WTC11 (cell line): ENCODE measurements at regions not wholly inside any gene's neighbourhood (a gene's known extent, or its start where the extent isn't known, plus 50 kb on each side); places are given as distances from the start of the nearest gene placed in this dataset.

Source experiments
- CBFB ChIP-seq: sonication (generic); formaldehyde crosslinking; IDR thresholded peaks from 2 replicates; pipeline ENCODE4 v1.8.1; 2022; ENCODE audit warnings: mild to moderate bottlenecking, low read depth, missing genetic modification reagents
- ELF4 ChIP-seq: sonication (generic); formaldehyde crosslinking; IDR thresholded peaks from 2 replicates; pipeline ENCODE4 v1.8.1; 2022; ENCODE audit warnings: low read depth, mild to moderate bottlenecking, moderate library complexity, missing genetic modification reagents
- ESRRA ChIP-seq: sonication (generic); formaldehyde crosslinking; IDR thresholded peaks from 2 replicates; pipeline ENCODE4 v1.8.1; 2022; ENCODE audit warnings: mild to moderate bottlenecking, missing genetic modification reagents, borderline replicate concordance
- JUN ChIP-seq: sonication (generic); formaldehyde crosslinking; IDR thresholded peaks from 2 replicates; pipeline ENCODE4 v1.8.0; 2023; ENCODE audit warnings: mild to moderate bottlenecking, missing genetic modification reagents
- NFE2L1 ChIP-seq: sonication (generic); formaldehyde crosslinking; IDR thresholded peaks from 2 replicates; pipeline ENCODE4 v1.8.1; 2023; ENCODE audit warnings: missing genetic modification reagents
- TCF7 ChIP-seq: sonication (generic); formaldehyde crosslinking; IDR thresholded peaks from 2 replicates; pipeline ENCODE4 v1.8.0; 2022; ENCODE audit warnings: mild to moderate bottlenecking, low read depth, missing genetic modification reagents, moderate library complexity
- ZNF138 ChIP-seq: sonication (generic); formaldehyde crosslinking; conservative IDR thresholded peaks from 2 replicates; pipeline ENCODE4 v1.8.1; 2022; ENCODE audit warnings: mild to moderate bottlenecking, moderate library complexity, missing genetic modification reagents
- TF ChIP-seq, protein P1 (sequence below): sonication (generic); formaldehyde crosslinking; conservative IDR thresholded peaks from 2 replicates; pipeline ENCODE4 v1.8.1; 2022; ENCODE audit warnings: mild to moderate bottlenecking, missing genetic modification reagents
- TF ChIP-seq, protein P2 (sequence below): sonication (generic); formaldehyde crosslinking; IDR thresholded peaks from 2 replicates; pipeline ENCODE4 v1.8.1; 2023; ENCODE audit warnings: mild to moderate bottlenecking, missing genetic modification reagents, moderate library complexity
- TF ChIP-seq, protein P3 (sequence below): fragments of 200-600 bp; IDR thresholded peaks from 2 replicates; pipeline ENCODE4 v1.8.0; 2022; ENCODE audit warnings: antibody characterized with exemption
- TF ChIP-seq, protein P4 (sequence below): sonication (generic); formaldehyde crosslinking; IDR thresholded peaks from 2 replicates; pipeline ENCODE4 v1.8.1; 2023; ENCODE audit warnings: mild to moderate bottlenecking, missing genetic modification reagents
- TF ChIP-seq, protein P5 (sequence below): sonication (generic); formaldehyde crosslinking; IDR thresholded peaks from 2 replicates; pipeline ENCODE4 v1.8.0; 2023; ENCODE audit warnings: mild to moderate bottlenecking, missing genetic modification reagents

DNA sequence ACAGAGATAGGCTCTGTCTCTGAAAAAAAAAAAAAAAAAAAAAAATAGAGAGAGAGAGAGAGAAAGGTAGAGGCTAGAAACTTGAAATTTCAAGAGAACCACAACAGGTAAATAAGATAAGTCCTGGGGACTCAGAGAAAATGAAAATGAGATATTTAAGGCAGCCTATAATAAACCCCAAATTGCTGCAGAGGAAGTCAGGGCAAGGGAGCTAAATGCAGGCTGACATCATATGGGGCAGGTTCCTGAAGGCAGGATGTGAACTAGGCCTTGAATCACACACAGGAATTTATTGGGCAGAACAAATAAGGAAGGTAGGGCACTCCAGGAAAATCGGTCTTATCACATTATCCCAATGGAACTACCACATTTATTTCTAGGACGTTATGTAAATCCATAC is 54.9 kb upstream of the NUDT4 start:
- TF ChIP-seq, protein P1, sequence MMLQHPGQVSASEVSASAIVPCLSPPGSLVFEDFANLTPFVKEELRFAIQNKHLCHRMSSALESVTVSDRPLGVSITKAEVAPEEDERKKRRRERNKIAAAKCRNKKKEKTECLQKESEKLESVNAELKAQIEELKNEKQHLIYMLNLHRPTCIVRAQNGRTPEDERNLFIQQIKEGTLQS = no peak
- TF ChIP-seq CBFB (CRISPR knock-in tag) (no peak), TCF7 (CRISPR knock-in tag) (no peak), ESRRA (no peak), ZNF138 (CRISPR knock-in tag) (no peak), ELF4 (CRISPR knock-in tag) (no peak), NFE2L1 (CRISPR knock-in tag) (no peak), JUN (CRISPR knock-in tag) (no peak)
- TF ChIP-seq, protein P2, sequence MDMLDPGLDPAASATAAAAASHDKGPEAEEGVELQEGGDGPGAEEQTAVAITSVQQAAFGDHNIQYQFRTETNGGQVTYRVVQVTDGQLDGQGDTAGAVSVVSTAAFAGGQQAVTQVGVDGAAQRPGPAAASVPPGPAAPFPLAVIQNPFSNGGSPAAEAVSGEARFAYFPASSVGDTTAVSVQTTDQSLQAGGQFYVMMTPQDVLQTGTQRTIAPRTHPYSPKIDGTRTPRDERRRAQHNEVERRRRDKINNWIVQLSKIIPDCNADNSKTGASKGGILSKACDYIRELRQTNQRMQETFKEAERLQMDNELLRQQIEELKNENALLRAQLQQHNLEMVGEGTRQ = no peak
- TF ChIP-seq, protein P3, sequence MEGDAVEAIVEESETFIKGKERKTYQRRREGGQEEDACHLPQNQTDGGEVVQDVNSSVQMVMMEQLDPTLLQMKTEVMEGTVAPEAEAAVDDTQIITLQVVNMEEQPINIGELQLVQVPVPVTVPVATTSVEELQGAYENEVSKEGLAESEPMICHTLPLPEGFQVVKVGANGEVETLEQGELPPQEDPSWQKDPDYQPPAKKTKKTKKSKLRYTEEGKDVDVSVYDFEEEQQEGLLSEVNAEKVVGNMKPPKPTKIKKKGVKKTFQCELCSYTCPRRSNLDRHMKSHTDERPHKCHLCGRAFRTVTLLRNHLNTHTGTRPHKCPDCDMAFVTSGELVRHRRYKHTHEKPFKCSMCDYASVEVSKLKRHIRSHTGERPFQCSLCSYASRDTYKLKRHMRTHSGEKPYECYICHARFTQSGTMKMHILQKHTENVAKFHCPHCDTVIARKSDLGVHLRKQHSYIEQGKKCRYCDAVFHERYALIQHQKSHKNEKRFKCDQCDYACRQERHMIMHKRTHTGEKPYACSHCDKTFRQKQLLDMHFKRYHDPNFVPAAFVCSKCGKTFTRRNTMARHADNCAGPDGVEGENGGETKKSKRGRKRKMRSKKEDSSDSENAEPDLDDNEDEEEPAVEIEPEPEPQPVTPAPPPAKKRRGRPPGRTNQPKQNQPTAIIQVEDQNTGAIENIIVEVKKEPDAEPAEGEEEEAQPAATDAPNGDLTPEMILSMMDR = no peak
- TF ChIP-seq, protein P4, sequence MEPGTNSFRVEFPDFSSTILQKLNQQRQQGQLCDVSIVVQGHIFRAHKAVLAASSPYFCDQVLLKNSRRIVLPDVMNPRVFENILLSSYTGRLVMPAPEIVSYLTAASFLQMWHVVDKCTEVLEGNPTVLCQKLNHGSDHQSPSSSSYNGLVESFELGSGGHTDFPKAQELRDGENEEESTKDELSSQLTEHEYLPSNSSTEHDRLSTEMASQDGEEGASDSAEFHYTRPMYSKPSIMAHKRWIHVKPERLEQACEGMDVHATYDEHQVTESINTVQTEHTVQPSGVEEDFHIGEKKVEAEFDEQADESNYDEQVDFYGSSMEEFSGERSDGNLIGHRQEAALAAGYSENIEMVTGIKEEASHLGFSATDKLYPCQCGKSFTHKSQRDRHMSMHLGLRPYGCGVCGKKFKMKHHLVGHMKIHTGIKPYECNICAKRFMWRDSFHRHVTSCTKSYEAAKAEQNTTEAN (CRISPR knock-in tag) = no peak
- TF ChIP-seq, protein P5, sequence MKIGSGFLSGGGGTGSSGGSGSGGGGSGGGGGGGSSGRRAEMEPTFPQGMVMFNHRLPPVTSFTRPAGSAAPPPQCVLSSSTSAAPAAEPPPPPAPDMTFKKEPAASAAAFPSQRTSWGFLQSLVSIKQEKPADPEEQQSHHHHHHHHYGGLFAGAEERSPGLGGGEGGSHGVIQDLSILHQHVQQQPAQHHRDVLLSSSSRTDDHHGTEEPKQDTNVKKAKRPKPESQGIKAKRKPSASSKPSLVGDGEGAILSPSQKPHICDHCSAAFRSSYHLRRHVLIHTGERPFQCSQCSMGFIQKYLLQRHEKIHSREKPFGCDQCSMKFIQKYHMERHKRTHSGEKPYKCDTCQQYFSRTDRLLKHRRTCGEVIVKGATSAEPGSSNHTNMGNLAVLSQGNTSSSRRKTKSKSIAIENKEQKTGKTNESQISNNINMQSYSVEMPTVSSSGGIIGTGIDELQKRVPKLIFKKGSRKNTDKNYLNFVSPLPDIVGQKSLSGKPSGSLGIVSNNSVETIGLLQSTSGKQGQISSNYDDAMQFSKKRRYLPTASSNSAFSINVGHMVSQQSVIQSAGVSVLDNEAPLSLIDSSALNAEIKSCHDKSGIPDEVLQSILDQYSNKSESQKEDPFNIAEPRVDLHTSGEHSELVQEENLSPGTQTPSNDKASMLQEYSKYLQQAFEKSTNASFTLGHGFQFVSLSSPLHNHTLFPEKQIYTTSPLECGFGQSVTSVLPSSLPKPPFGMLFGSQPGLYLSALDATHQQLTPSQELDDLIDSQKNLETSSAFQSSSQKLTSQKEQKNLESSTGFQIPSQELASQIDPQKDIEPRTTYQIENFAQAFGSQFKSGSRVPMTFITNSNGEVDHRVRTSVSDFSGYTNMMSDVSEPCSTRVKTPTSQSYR (CRISPR knock-in tag) = no peak
